HCT116 (cell line): ENCODE measurements at regions not wholly inside any gene's neighbourhood (a gene's known extent, or its start where the extent isn't known, plus 50 kb on each side); places are given as distances from the start of the nearest gene placed in this dataset.

Source experiments
- ATAC-seq: fragments of 200-7000 bp; cut with Tn5 transposase; 2 replicates; pipeline ENCODE4 v1.9.1; 2020; ENCODE audit warnings: mild to moderate bottlenecking, moderate library complexity
- BruUV-seq: library from RNA; stranded (reverse); fragments of 400-500 nt; replicated peaks from 2 replicates; lab custom pipeline; 2021; lab: Mats Ljungman, UMichigan
- CTCF ChIA-PET: fragments of 300-600 bp; sonication (Branson Sonifier 250); formaldehyde crosslinking; loops from one replicate; lab custom pipeline; 2021; ENCODE audit warnings: antibody characterized with exemption; lab: Charles Lee
- POLR2A ChIA-PET: fragments of 300-600, 350-600 bp; sonication (Branson Sonifier 250); formaldehyde crosslinking; loops from one replicate; lab custom pipeline; 2021; ENCODE audit warnings: antibody characterized with exemption; lab: Charles Lee
- RAD21 ChIA-PET, 2 experiments: fragments of 300-600 bp; sonication (Branson Sonifier 250); formaldehyde crosslinking; loops; one replicate each; lab custom pipeline; 2023; ENCODE audit warnings: low total read pairs in 2 of 2; ENCODE audit not compliant: uncharacterized antibody in 2 of 2, unreplicated experiment in 2 of 2, low non-redundant PET in 1 of 2; lab: Charles Lee
- DNase-seq: peaks from one replicate; pipeline ENCODE4 v3.0.0-alpha.2; 2010; ENCODE audit warnings: low read depth, low spot score
- H2AFZ ChIP-seq: fragments of 200-600 bp; shearing (Covaris generic), sonication (generic); 2 replicates; pipeline ENCODE4 v1.6.1; 2017; ENCODE audit warnings: low read depth, mixed run types, mixed read lengths, antibody characterized with exemption, low read length; ENCODE audit not compliant: poor library complexity, severe bottlenecking
- H3K27ac ChIP-seq: 2 replicates; pipeline ENCODE4 v1.5.1; 2012; ENCODE audit warnings: low read depth, low read length
- H3K27me3 ChIP-seq: fragments of 200-600 bp; sonication (generic); 2 replicates; pipeline ENCODE4 v1.6.1; 2016; ENCODE audit warnings: mixed run types, low read length, mixed read lengths; ENCODE audit not compliant: insufficient read depth
- H3K36me3 ChIP-seq, 2 experiments: fragments of 200-500 bp in 1 of 2; fragments of 200-600 bp in 1 of 2; sonication (Bioruptor generic) in 1 of 2; sonication (generic) in 1 of 2; 2 replicates each; pipeline versions ENCODE4 v1.5.1 to v1.6.1; 2014 to 2016; ENCODE audit warnings: low read length in 2 of 2, inconsistent platforms in 1 of 2, mixed read lengths in 1 of 2, mixed run types in 1 of 2; ENCODE audit not compliant: insufficient read depth in 2 of 2, control insufficient read depth in 1 of 2
- H3K4me1 ChIP-seq, 2 experiments: fragments of 200-600 bp in 1 of 2; sonication (generic) in 1 of 2; 2 replicates each; pipeline versions ENCODE4 v1.5.1 to v1.6.1; 2012 to 2017; ENCODE audit warnings: low read length in 2 of 2, inconsistent platforms in 1 of 2, mild to moderate bottlenecking in 1 of 2, mixed read lengths in 1 of 2, mixed run types in 1 of 2, moderate library complexity in 1 of 2; ENCODE audit not compliant: insufficient read depth in 2 of 2, control insufficient read depth in 1 of 2
- H3K4me2 ChIP-seq: fragments of 200-600 bp; sonication (generic); 2 replicates; pipeline ENCODE4 v1.6.1; 2017; ENCODE audit warnings: mixed run types, low read length, mixed read lengths
- H3K4me3 ChIP-seq, 2 experiments: fragments of 200-600 bp in 1 of 2; sonication (generic) in 1 of 2; replicated peaks in 1 of 2; 2 replicates each; pipeline ENCODE4 v1.5.1; 2011 to 2016; ENCODE audit warnings: low read length in 2 of 2, control low read depth in 1 of 2, low read depth in 1 of 2, mild to moderate bottlenecking in 1 of 2, mixed read lengths in 1 of 2, mixed run types in 1 of 2
- H3K79me2 ChIP-seq: fragments of 200-600 bp; sonication (generic); 2 replicates; pipeline ENCODE4 v1.6.1; 2017; ENCODE audit warnings: mild to moderate bottlenecking, mixed run types, low read length, moderate library complexity, mixed read lengths; ENCODE audit not compliant: insufficient read depth
- H3K9ac ChIP-seq: fragments of 200-600 bp; sonication (generic); 2 replicates; pipeline ENCODE4 v1.6.1; 2016; ENCODE audit warnings: low read length, mixed read lengths
- H3K9me2 ChIP-seq: fragments of 200-600 bp; sonication (generic), shearing (Covaris generic); 2 replicates; pipeline ENCODE4 v1.6.1; 2017; ENCODE audit warnings: mixed run types, mild to moderate bottlenecking, moderate library complexity; ENCODE audit not compliant: insufficient read depth
- H3K9me3 ChIP-seq, 2 experiments: fragments of 200-500 bp in 1 of 2; fragments of 200-600 bp in 1 of 2; sonication (Bioruptor generic) in 1 of 2; sonication (generic) in 1 of 2; 2 replicates each; pipeline ENCODE4 v1.6.1; 2014 to 2017; ENCODE audit warnings: low read length in 2 of 2, mixed read lengths in 2 of 2, inconsistent platforms in 1 of 2, low read depth in 1 of 2, mild to moderate bottlenecking in 1 of 2, mixed run types in 1 of 2, moderate library complexity in 1 of 2; ENCODE audit not compliant: control insufficient read depth in 1 of 2, insufficient read depth in 1 of 2
- H4K20me1 ChIP-seq: fragments of 200-600 bp; sonication (generic), shearing (Covaris generic); 2 replicates; pipeline ENCODE4 v1.6.1; 2017; ENCODE audit warnings: mixed run types, mild to moderate bottlenecking, moderate library complexity; ENCODE audit not compliant: insufficient read depth
- REST ChIP-seq: IDR thresholded peaks from 2 replicates; pipeline ENCODE4 v1.6.1; 2012; ENCODE audit warnings: low read depth
- SRF ChIP-seq: IDR thresholded peaks from 2 replicates; pipeline ENCODE4 v1.6.1; 2012; ENCODE audit warnings: low read depth
- YY1 ChIP-seq: IDR thresholded peaks from 2 replicates; pipeline ENCODE4 v1.6.1; 2011; ENCODE audit warnings: low read length, low read depth, moderate library complexity, mild to moderate bottlenecking; ENCODE audit not compliant: insufficient replicate concordance; ENCODE audit errors: extremely low read depth
- ZFX ChIP-seq: fragments of 450-650 bp; IDR thresholded peaks from 2 replicates; pipeline ENCODE4 v1.6.1; 2017
- intact Hi-C: fragments of 100-400 bp; cut with micrococcal nuclease; formaldehyde crosslinking; loops from 2 replicates; pipeline ENCODE4 v1.10.0; 2022
- TF ChIP-seq, protein P1 (sequence below), 3 experiments: fragments of 200-600 bp in 1 of 3; sonication (generic) in 1 of 3; IDR thresholded peaks in 2 of 3; conservative IDR thresholded peaks in 1 of 3; 2 replicates each; pipeline ENCODE4 v1.5.1; 2012 to 2017; ENCODE audit warnings: low read depth in 2 of 3, low read length in 2 of 3, antibody characterized with exemption in 1 of 3, borderline replicate concordance in 1 of 3, control low read depth in 1 of 3, mild to moderate bottlenecking in 1 of 3, mixed read lengths in 1 of 3, mixed run types in 1 of 3, moderate library complexity in 1 of 3; ENCODE audit not compliant: insufficient read depth in 1 of 3

DNA sequence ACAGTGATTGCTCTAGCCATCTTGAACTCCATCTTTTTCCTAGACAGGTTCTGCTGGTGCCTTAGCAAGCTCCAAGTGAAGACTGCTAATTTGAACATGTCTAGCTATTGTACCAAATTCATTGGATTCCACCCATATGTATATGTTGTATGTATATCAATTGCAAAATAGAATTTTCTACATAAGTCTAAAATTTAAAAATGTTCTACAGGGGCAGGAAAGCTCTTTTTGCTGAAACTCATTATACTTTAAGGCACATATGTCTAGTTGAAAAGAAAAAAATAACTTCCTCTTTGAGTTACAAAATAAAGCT lies 845.3 kb downstream of the MCTP2 start:
- Histone ChIP-seq H2AFZ (no peak overlapping the region), H3K9me3 (no peaks in the 10 kb centered on the region), H3K9ac (no peak overlapping the region), H3K27ac (no peak overlapping the region), H3K36me3 (no peaks in the 10 kb centered on the region), H3K27me3 (no peaks in the 10 kb centered on the region), H4K20me1 (no peaks in the 10 kb centered on the region), H3K4me2 (no peak overlapping the region), H3K9me2 (no peaks in the 10 kb centered on the region), H3K4me3 (no peak overlapping the region), H3K4me1 (no peaks in the 10 kb centered on the region), H3K79me2 (no peaks in the 10 kb centered on the region)
- POLR2A ChIA-PET, result no interaction called here
- intact Hi-C loops, result no loop called here
- no peak for DNase-seq
- RAD21 ChIA-PET, result no interaction called here
- CTCF ChIA-PET, result no interaction called here
- TF ChIP-seq, protein P1, sequence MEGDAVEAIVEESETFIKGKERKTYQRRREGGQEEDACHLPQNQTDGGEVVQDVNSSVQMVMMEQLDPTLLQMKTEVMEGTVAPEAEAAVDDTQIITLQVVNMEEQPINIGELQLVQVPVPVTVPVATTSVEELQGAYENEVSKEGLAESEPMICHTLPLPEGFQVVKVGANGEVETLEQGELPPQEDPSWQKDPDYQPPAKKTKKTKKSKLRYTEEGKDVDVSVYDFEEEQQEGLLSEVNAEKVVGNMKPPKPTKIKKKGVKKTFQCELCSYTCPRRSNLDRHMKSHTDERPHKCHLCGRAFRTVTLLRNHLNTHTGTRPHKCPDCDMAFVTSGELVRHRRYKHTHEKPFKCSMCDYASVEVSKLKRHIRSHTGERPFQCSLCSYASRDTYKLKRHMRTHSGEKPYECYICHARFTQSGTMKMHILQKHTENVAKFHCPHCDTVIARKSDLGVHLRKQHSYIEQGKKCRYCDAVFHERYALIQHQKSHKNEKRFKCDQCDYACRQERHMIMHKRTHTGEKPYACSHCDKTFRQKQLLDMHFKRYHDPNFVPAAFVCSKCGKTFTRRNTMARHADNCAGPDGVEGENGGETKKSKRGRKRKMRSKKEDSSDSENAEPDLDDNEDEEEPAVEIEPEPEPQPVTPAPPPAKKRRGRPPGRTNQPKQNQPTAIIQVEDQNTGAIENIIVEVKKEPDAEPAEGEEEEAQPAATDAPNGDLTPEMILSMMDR (IDR thresholded peaks at IDR 0.05 in 2 of 3, conservative IDR thresholded peaks at IDR 0.05 in 1 of 3; ENCODE audit: borderline replicate concordance in 1 of 3, insufficient read depth in 1 of 3, low read depth in 2 of 3, low read length in 2 of 3), result no peak
- TF ChIP-seq ZFX (no peak), YY1 (no peak), SRF (no peak), REST (no peak)
- no TSS peak for BruUV-seq
- no peak for ATAC-seq
